OCI-LY1 (cell line): ENCODE measurements at regions not wholly inside any gene's neighbourhood (a gene's known extent, or its start where the extent isn't known, plus 50 kb on each side); places are given as distances from the start of the nearest gene placed in this dataset.

Experiments
- EZH2 ChIP-seq: fragments of 200-600 bp; sonication (generic), shearing (Covaris generic); IDR thresholded peaks from 2 replicates; pipeline ENCODE4 v1.8.0; 2017; ENCODE audit warnings: borderline replicate concordance, mixed run types, mild to moderate bottlenecking, antibody characterized with exemption, low read length, moderate library complexity, mixed read lengths
- TF ChIP-seq, protein P1 (sequence below): fragments of 200-600 bp; sonication (generic), shearing (Covaris generic); IDR thresholded peaks from 2 replicates; pipeline ENCODE4 v1.5.1; 2017; ENCODE audit warnings: mild to moderate bottlenecking, antibody characterized with exemption, low read length, moderate library complexity, mixed read lengths

DNA sequence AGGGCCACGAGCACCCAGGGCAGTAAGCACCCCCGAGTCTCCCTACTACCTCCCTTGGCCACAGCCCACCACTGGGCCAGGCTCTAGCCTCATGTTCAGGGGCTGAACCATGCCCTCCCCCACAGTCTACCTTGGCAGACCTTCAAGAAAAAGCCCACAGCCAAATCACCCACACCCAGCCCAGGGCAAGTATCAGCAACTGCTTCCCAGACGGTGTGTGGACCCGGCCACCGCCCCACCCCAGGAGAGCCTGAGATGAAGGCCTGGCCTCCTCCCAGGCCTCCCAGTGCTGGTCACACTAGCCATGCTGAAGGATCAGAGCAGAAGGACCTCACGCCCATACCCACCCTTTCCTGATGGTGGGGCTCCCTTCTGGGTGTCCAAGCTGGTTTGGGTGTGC lies 92.0 kb upstream of the LINGO1 start:
- TF ChIP-seq, protein P1, sequence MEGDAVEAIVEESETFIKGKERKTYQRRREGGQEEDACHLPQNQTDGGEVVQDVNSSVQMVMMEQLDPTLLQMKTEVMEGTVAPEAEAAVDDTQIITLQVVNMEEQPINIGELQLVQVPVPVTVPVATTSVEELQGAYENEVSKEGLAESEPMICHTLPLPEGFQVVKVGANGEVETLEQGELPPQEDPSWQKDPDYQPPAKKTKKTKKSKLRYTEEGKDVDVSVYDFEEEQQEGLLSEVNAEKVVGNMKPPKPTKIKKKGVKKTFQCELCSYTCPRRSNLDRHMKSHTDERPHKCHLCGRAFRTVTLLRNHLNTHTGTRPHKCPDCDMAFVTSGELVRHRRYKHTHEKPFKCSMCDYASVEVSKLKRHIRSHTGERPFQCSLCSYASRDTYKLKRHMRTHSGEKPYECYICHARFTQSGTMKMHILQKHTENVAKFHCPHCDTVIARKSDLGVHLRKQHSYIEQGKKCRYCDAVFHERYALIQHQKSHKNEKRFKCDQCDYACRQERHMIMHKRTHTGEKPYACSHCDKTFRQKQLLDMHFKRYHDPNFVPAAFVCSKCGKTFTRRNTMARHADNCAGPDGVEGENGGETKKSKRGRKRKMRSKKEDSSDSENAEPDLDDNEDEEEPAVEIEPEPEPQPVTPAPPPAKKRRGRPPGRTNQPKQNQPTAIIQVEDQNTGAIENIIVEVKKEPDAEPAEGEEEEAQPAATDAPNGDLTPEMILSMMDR = no peak
- no peak for TF ChIP-seq EZH2
